Activated T-cell treated with anti-CD3 and anti-CD28 coated beads, Interleukin-2, amount 50 U/mL, for 4 hours (primary cell): ENCODE measurements at regions not wholly inside any gene's neighbourhood (a gene's known extent, or its start where the extent isn't known, plus 50 kb on each side); places are given as distances from the start of the nearest gene placed in this dataset.

ENCODE experiments used
- ATAC-seq, 2 donors: fragments of 200-7000 bp; cut with Tn5 transposase; one replicate each; pipeline ENCODE4 v1.10.0; 2021
- DNase-seq: peaks from one replicate; pipeline ENCODE4 v3.0.0-alpha.2; 2020
- H3K27me3 Mint-ChIP-seq: one replicate; pipeline ENCODE4 v1.8.0; 2021; ENCODE audit warnings: low read depth, mixed read lengths
- H3K36me3 Mint-ChIP-seq: one replicate; pipeline ENCODE4 v1.8.0; 2022; ENCODE audit warnings: mixed read lengths; ENCODE audit not compliant: insufficient read depth
- H3K4me1 Mint-ChIP-seq: one replicate; pipeline ENCODE4 v1.8.0; 2021; ENCODE audit warnings: low read depth, mixed read lengths
- H3K4me3 Mint-ChIP-seq: one replicate; pipeline ENCODE4 v1.8.0; 2021; ENCODE audit warnings: mild to moderate bottlenecking, moderate library complexity, mixed read lengths
- H3K9me3 Mint-ChIP-seq: one replicate; pipeline ENCODE4 v1.8.0; 2021; ENCODE audit warnings: mixed read lengths

- no peaks in the 10 kb centered on the region for H3K27me3 Mint-ChIP-seq
Observed at GRCh38 chr12:20213723-20214625, 154.4 kb upstream of the PDE3A start.

GRCh38 chr12:20220339-20220738 lies 148.0 kb upstream of the PDE3A start:
- Mint-ChIP-seq H3K4me1 (no peaks in the 10 kb centered on the region), H3K4me3 (no peak overlapping the region), H3K36me3 (no peaks in the 10 kb centered on the region), H3K9me3 (peaks cover 13% of the 10 kb centered on the region), H3K27me3 (no peaks in the 10 kb centered on the region)
- DNase-seq (no peak), ATAC-seq (peak in 1 of 2 donors; percentile 23)

More at GRCh38 chr12:20213723-20214625, 154.4 kb upstream of the PDE3A start:
- Mint-ChIP-seq H3K9me3 (peaks cover 10% of the 10 kb centered on the region), H3K36me3 (no peaks in the 10 kb centered on the region), H3K4me3 (no peak overlapping the region), H3K4me1 (no peaks in the 10 kb centered on the region)
- ATAC-seq (no peak), DNase-seq (no peak)

DNA sequence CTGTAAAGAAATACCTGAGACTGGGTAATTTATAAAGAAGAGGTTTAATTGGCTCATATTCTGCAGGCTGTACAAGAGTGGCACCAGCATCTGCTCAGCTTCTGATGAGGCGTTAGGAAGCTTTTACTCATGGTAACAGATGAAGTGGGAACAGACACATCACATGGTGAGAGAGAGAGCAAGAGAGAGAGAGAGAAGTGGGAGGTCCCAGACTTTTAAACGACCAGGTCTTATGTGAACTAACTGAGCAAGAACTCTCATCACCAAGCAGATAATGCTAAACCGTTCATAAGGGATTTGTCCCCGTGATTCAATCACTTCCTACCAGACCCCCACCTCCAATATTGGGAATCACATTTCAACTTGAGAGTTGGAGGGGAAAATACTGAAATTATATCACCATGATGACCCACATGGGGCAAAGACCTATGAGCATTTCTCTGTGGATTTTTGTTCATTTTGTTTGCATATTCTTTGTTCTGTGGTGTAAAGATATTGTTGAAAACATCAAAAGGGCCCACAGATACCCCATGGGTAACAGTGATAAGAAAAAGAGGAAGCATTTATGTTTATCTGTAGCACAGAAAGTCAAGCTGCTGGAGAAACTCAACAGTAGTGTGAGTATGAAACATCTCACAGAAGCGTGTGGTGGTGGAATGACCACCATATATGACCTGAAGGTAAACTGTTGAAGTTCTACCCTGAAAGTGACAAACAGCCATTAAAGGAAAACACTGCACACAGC lies 135.2 kb upstream of the PDE3A start:
- Mint-ChIP-seq H3K9me3 (peaks cover 15% of the 10 kb centered on the region), H3K4me3 (no peak overlapping the region), H3K36me3 (no peaks in the 10 kb centered on the region), H3K4me1 (no peaks in the 10 kb centered on the region), H3K27me3 (no peaks in the 10 kb centered on the region)
- ATAC-seq (no peak), DNase-seq (no peak)

GRCh38 chr12:20234474-20234873 lies 133.9 kb upstream of the PDE3A start:
- H3K9me3 Mint-ChIP-seq, result peaks cover 15% of the 10 kb centered on the region
- no peak for ATAC-seq

DNA sequence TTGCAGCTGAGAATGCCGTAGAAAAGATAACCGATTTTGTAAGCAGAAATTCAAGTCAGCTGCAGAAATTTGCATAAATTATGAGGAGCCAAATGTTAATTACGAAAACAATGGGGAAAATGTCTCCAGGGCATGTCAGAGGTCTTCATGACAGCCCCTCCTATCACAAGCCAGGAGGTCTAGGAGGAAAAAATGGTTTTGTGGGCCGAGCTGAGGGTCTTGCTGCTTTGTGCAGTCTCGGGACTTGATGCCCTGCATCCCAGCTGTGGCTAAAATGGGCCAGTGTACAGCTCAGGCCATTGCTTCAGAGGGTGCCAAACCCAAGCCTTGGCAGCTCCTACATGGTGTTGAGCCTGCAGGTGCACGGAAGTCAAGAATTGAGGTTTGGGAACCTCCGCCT lies 131.2 kb upstream of the PDE3A start:
- Mint-ChIP-seq H3K4me1 (no peaks in the 10 kb centered on the region), H3K27me3 (no peaks in the 10 kb centered on the region), H3K36me3 (no peaks in the 10 kb centered on the region), H3K4me3 (no peak overlapping the region), H3K9me3 (peaks cover 7% of the 10 kb centered on the region)
- no peak for DNase-seq
- no peak for ATAC-seq

More at GRCh38 chr12:20234474-20234873, 133.9 kb upstream of the PDE3A start:
- Mint-ChIP-seq H3K36me3 (no peaks in the 10 kb centered on the region), H3K4me3 (no peak overlapping the region), H3K27me3 (no peaks in the 10 kb centered on the region), H3K4me1 (no peaks in the 10 kb centered on the region)
- DNase-seq, result no peak

GRCh38 chr12:20245491-20245890 lies 122.8 kb upstream of the PDE3A start:
- Mint-ChIP-seq H3K9me3 (peaks cover 13% of the 10 kb centered on the region), H3K27me3 (no peaks in the 10 kb centered on the region), H3K4me1 (no peaks in the 10 kb centered on the region), H3K36me3 (no peaks in the 10 kb centered on the region), H3K4me3 (no peak overlapping the region)
- no peak for ATAC-seq
- no peak for DNase-seq

DNA sequence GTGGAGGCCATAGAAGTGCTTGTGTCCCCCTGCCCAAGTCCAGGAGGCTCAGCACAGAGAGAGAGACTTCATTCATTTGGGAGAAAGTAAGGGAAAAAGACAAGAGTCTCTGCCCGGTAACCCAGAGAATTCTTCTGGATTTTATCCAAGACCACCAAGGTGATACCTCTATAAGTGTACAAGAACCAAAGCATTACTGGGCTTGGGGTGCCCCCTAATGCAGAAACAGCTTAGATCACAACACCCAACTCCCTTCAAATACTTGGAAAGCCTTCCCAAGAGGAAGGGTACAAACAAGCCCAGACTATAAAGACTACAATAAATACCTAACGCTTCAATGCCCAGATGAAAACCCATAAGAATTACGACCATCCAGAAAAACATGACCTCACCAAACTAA lies 119.7 kb upstream of the PDE3A start:
- Mint-ChIP-seq H3K9me3 (peaks cover 17% of the 10 kb centered on the region), H3K27me3 (no peaks in the 10 kb centered on the region), H3K4me1 (no peaks in the 10 kb centered on the region), H3K4me3 (no peak overlapping the region), H3K36me3 (no peaks in the 10 kb centered on the region)
- ATAC-seq, result no peak
- DNase-seq, result no peak

- no peaks in the 10 kb centered on the region for H3K27me3 Mint-ChIP-seq
Observed at GRCh38 chr12:20250761-20251160, 117.6 kb upstream of the PDE3A start.

DNA sequence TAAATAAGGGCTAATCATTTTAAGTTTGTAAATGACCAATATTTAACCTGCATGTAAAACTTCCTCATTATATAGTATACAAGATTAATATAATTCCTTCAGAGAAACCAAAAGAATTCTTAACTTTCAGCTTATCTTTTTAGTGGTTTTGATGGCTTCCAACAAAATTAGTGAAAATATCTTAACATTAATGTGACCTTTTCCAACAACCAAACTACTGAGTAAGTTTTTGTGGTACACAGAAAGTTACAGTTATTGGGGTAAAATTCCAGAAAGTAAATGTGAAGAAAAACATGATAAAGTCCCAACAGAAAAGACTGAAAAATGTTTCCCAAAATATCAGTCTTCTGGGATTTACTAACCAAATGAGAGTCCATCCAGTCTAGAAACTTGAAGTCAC lies 111.0 kb upstream of the PDE3A start:
- H3K4me1 Mint-ChIP-seq, result no peaks in the 10 kb centered on the region

More at GRCh38 chr12:20250761-20251160, 117.6 kb upstream of the PDE3A start:
- Mint-ChIP-seq H3K36me3 (no peaks in the 10 kb centered on the region), H3K4me3 (no peak overlapping the region), H3K4me1 (no peaks in the 10 kb centered on the region), H3K9me3 (peaks cover 20% of the 10 kb centered on the region)
- ATAC-seq (no peak), DNase-seq (no peak)

DNA sequence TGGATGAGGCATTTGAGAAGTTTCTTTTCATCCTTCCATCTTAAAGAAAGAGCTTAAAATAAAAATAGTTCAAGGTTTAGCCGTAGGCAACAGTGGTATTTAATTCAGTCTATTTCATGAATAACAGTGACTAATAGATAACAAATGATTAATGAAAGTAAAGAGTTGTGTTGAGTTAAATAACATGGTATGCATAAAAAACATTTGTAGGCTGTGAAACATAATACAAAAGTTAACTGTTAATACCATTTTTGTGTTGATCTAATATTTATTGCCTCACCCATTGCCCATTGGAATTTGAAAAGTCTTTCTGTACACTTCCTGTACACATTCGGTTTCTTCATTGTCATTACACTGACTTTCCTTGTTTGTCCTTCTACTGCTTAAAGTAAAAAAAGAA lies 108.6 kb upstream of the PDE3A start:
- Mint-ChIP-seq H3K9me3 (no peaks in the 10 kb centered on the region), H3K36me3 (no peaks in the 10 kb centered on the region), H3K4me1 (no peaks in the 10 kb centered on the region), H3K27me3 (no peaks in the 10 kb centered on the region), H3K4me3 (no peak overlapping the region)
- DNase-seq (no peak), ATAC-seq (no peak)

More for the DNA sequence above, 111.0 kb upstream of the PDE3A start:
- Mint-ChIP-seq H3K9me3 (peaks cover 4% of the 10 kb centered on the region), H3K4me3 (no peak overlapping the region), H3K27me3 (no peaks in the 10 kb centered on the region), H3K36me3 (no peaks in the 10 kb centered on the region)
- no peak for DNase-seq
- no peak for ATAC-seq

- no peaks in the 10 kb centered on the region for H3K9me3 Mint-ChIP-seq
- H3K4me3 Mint-ChIP-seq, result no peak overlapping the region
- DNase-seq, result no peak
- no peaks in the 10 kb centered on the region for H3K36me3 Mint-ChIP-seq
- no peak for ATAC-seq
- no peaks in the 10 kb centered on the region for H3K27me3 Mint-ChIP-seq
- no peaks in the 10 kb centered on the region for H3K4me1 Mint-ChIP-seq
Observed at GRCh38 chr12:20260851-20261250, 107.5 kb upstream of the PDE3A start.

DNA sequence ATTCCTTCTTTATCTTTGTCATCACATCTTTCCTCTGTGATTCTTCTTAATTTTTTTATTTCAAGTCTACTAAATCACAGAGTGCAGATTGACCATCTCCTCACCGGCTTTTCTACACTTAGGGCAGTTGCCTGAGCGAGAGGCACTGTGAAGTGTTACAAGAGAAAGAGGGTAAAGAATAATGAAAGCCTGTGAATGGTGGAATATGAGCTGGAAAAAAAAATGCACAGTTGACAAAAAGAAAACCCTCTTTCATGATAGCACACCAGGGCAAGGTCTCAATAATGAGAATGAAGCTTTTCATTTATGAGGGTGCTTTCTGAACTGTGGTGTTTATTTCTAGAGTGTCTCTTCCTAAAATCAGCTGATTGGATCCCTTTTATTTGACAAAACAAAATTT lies 106.2 kb upstream of the PDE3A start:
- Mint-ChIP-seq H3K9me3 (no peaks in the 10 kb centered on the region), H3K4me1 (no peaks in the 10 kb centered on the region), H3K27me3 (no peaks in the 10 kb centered on the region), H3K36me3 (no peaks in the 10 kb centered on the region), H3K4me3 (no peak overlapping the region)
- DNase-seq (no peak), ATAC-seq (no peak)

- Mint-ChIP-seq H3K4me1 (no peaks in the 10 kb centered on the region), H3K9me3 (peaks cover 3% of the 10 kb centered on the region), H3K4me3 (no peak overlapping the region), H3K27me3 (no peaks in the 10 kb centered on the region), H3K36me3 (no peaks in the 10 kb centered on the region)
- DNase-seq, result no peak
- ATAC-seq, result no peak
Observed at GRCh38 chr12:20264026-20264425, 104.3 kb upstream of the PDE3A start.

DNA sequence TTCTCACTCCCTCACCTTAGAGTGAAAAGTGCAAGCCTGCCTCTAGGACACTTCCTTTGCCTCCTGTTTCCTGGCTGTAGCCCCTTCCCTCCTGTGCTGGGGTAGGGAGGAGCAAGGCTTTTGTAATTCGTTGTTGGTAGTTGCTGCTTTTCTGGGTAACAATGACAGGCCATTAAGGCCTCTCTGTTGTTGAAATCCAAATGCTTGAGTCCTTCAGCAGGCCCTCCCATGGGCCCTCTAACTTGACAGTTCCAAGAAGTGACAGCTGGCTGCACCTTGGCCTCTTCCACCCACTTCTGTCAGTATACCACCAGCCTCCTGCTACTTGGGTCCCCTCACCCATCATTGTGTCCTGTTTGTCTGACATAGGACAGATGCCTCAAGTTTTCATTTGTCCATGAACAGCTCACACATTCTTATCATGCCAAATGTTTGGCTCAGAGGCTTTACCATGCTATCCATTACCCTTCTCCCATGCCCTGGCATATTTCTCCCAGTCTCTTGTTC lies 103.7 kb upstream of the PDE3A start:
- no peak for ATAC-seq
- no peaks in the 10 kb centered on the region for H3K4me1 Mint-ChIP-seq

More for the DNA sequence above, 103.7 kb upstream of the PDE3A start:
- Mint-ChIP-seq H3K9me3 (peaks cover 3% of the 10 kb centered on the region), H3K27me3 (no peaks in the 10 kb centered on the region), H3K36me3 (no peaks in the 10 kb centered on the region), H3K4me3 (no peak overlapping the region)
- DNase-seq, result no peak
